ENCODE measurements at regions not wholly inside any gene's neighbourhood (a gene's known extent, or its start where the extent isn't known, plus 50 kb on each side); places are given as distances from the start of the nearest gene placed in this dataset.
"Not testable (repeated sequence)": the region's sequence is repeated elsewhere in the genome, so short reads cannot be mapped to it uniquely, and the experiment has no call there.

DNA sequence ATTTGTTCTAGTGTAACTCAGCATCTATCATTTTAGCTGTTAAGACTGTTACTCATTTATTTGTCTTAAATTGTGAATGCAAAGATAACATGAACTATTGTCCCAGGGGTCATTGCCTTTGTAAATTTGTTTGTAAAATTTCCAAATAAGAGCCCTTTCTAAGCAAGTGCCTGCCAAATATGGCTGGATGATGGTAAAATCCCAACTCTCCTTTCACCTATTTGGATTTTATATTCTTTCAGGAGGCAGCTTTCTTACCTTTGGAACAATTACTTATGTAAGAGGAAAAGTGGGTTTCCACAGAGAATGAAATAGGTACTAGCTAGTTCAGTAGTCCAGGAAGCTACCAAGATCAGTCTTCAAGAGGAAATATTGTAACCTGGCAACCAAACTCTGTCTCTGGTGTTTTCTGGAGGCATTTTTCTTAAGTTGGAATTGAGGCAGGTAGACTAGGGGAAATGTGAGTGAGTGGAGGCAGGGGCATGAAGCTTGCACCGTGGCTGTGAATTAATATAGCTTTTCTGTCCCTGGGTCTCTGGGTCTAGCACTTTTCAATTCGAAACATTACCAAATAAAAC, 88.5 kb upstream of the XIST start:
- FAIRE-seq, result no peak

DNA sequence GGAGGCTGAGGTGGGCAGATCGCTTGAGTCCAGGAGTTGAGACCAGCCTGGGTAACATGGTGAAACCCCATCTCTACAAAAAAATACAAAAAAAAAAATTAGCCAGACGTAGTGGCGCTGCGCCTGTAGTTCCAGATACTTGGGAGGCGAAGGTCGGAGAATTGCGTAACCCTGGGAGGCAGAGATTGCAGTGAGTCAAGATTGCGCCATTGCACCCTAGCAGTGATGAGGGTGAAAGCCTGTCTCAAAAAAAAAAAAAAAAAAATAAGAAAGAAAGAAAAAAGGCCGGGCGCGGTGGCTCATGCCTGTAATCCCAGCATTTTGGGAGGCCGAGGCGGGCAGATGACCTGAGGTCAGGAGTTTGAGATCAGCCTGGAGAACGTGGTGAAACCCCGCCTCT, 85.3 kb upstream of the XIST start:
- not testable (repeated sequence) for FAIRE-seq

DNA sequence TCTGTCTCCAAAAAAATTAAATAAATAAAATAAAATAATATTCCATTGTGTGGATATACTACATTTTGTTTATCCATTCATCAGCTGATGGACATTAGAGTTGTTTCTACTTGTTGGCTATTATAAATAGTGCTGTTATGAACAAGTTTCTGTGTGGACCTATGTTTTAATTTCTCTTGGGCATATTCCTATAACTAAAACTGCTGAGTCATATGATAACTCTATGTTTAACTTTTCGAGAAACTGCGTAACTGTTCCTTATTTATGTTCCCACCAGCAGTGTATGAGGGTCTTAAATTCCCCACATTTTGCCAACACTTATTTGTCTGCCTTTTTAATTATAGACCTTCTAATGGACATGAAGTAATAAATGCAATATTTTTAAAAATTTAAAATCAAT, 80.0 kb upstream of the XIST start:
- no peak for FAIRE-seq

DNA sequence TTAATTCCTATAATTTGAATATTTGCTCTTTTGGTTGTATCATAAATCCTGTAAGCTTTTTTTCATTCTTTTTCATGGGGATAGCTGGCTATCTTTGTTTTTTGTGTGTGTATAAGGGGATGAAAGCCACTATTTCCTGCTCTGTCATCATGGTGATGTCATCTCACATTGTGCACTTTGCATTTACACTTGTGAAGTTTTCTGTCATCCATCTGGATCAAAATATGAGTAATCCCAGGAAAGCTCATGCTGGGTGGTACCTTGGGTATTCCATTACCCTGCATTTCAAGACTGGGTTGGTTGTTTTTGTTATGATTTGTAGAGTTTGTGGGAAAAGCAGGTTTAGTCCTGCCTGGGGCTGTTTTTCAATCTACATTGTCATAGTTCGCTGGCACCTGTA, 77.8 kb upstream of the XIST start:
- FAIRE-seq, result no peak

GRCh38 chrX:73922856-73923455, 70.4 kb upstream of the XIST start:
- no peak for FAIRE-seq

GRCh38 chrX:73916931-73917667, 64.6 kb upstream of the XIST start:
- FAIRE-seq, result no peak

- FAIRE-seq, result no peak
Observed at GRCh38 chrX:73916489-73916888, 64.0 kb upstream of the XIST start.

GRCh38 chrX:73914792-73915191, 62.3 kb upstream of the XIST start:
- FAIRE-seq, result not testable (repeated sequence)

- FAIRE-seq, result no peak
Observed at GRCh38 chrX:73913580-73913979, 61.1 kb upstream of the XIST start.

GRCh38 chrX:73911946-73912345, 59.4 kb upstream of the XIST start:
- not testable (repeated sequence) for FAIRE-seq

DNA sequence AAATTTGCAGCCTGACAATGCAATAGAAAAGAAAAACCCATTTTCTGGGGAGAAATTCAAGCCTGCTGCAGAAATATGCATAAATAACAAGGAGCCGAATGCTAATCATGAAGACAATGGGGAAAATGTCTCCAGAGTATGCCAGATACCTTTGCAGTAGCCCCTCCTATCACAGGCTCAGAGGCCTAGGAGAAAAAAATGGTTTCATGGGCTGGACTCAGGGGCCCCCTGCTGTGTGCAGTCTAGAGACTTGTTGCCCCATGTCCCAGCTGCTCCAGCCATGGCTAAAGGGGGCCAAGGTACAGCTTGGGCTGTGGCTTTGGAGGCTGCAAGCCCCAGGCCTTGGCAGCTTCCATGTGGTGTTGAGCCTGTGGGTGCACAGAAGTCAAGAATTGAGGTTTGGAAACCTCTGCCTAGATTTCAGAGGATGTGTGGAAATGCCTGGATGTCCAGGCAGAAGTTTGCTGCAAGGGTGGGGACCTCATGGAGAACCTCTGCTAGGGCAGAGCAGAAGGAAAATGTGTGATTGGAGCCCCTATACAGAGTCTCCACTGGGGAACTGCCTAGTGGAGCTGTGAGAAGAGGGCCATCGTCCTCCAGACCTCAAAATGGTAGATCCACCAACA, 53.3 kb upstream of the XIST start:
- not testable (repeated sequence) for FAIRE-seq

GRCh38 chrX:73903941-73904340, 51.4 kb upstream of the XIST start:
- FAIRE-seq, result no peak
